Stomach smooth muscle (tissue), 2 donors: ENCODE measurements at regions not wholly inside any gene's neighbourhood (a gene's known extent, or its start where the extent isn't known, plus 50 kb on each side); places are given as distances from the start of the nearest gene placed in this dataset.
"Not testable (repeated sequence)": the region's sequence is repeated elsewhere in the genome, so short reads cannot be mapped to it uniquely, and the experiment has no call there.

Experiments used
- H3K27ac ChIP-seq: one replicate; pipeline ENCODE4 v1.7.0; 2013; ENCODE audit warnings: mild to moderate bottlenecking, low read length, inconsistent platforms
- H3K27me3 ChIP-seq, 2 donors: one replicate each; pipeline ENCODE4 v1.7.0; 2013; ENCODE audit warnings: low read length in 2 of 2; ENCODE audit not compliant: insufficient read depth in 2 of 2, control insufficient read depth in 1 of 2
- H3K36me3 ChIP-seq, 2 donors: one replicate each; pipeline ENCODE4 v1.7.0; 2013; ENCODE audit warnings: low read length in 2 of 2; ENCODE audit not compliant: control insufficient read depth in 2 of 2, insufficient read depth in 2 of 2
- H3K4me1 ChIP-seq: one replicate; pipeline ENCODE4 v1.7.0; 2013; ENCODE audit warnings: low read length; ENCODE audit not compliant: control insufficient read depth, insufficient read depth
- H3K4me3 ChIP-seq, 2 donors: one replicate each; pipeline ENCODE4 v1.7.0; 2013; ENCODE audit warnings: low read length in 2 of 2
- H3K9ac ChIP-seq, 2 donors: one replicate each; pipeline ENCODE4 v1.7.0; 2013; ENCODE audit warnings: low read length in 2 of 2, mild to moderate bottlenecking in 1 of 2
- H3K9me3 ChIP-seq, 2 donors: one replicate each; pipeline ENCODE4 v1.7.0; 2013; ENCODE audit warnings: low read length in 2 of 2; ENCODE audit not compliant: control insufficient read depth in 2 of 2
- donor health status: healthy.
- donor health status: Pancreatic carcinoma.

GRCh38 chr4:181796502-181796901 lies 446.7 kb upstream of the TENM3 start:
- Histone ChIP-seq H3K9ac (no peak overlapping the region), H3K36me3 (no peaks in the 10 kb centered on the region), H3K4me1 (no peaks in the 10 kb centered on the region), H3K4me3 (no peak overlapping the region), H3K9me3 (peaks cover 0 to 10% of the 10 kb centered on the region in 2 donors), H3K27me3 (no peaks in the 10 kb centered on the region), H3K27ac (no peak overlapping the region)

- Histone ChIP-seq H3K36me3 (no peaks in the 10 kb centered on the region), H3K27ac (no peak overlapping the region), H3K4me1 (no peaks in the 10 kb centered on the region), H3K9me3 (peaks cover 0 to 10% of the 10 kb centered on the region in 2 donors), H3K27me3 (no peaks in the 10 kb centered on the region), H3K9ac (no peak overlapping the region), H3K4me3 (no peak overlapping the region)
These were observed 444.7 kb upstream of the TENM3 start for GRCh38 chr4:181798536-181798935.

GRCh38 chr4:181799561-181800069 lies 443.6 kb upstream of the TENM3 start:
- no peaks in the 10 kb centered on the region for H3K36me3 ChIP-seq
- no peak overlapping the region for H3K4me3 ChIP-seq
- no peak overlapping the region for H3K9ac ChIP-seq
- H3K9me3 ChIP-seq, result peaks cover 0 to 10% of the 10 kb centered on the region in 2 donors
- H3K27me3 ChIP-seq, result no peaks in the 10 kb centered on the region
- no peaks in the 10 kb centered on the region for H3K4me1 ChIP-seq
- H3K27ac ChIP-seq, result no peak overlapping the region

- no peaks in the 10 kb centered on the region for H3K36me3 ChIP-seq
- no peak overlapping the region for H3K4me3 ChIP-seq
- no peaks in the 10 kb centered on the region for H3K4me1 ChIP-seq
- H3K27ac ChIP-seq, result no peak overlapping the region
- peaks cover 0 to 4% of the 10 kb centered on the region in 2 donors for H3K9me3 ChIP-seq
- H3K27me3 ChIP-seq, result no peaks in the 10 kb centered on the region
- H3K9ac ChIP-seq, result no peak overlapping the region
These were observed 441.0 kb upstream of the TENM3 start for GRCh38 chr4:181802207-181802606.

- Histone ChIP-seq H3K4me3 (no peak overlapping the region), H3K27me3 (no peaks in the 10 kb centered on the region), H3K9ac (no peak overlapping the region), H3K27ac (no peak overlapping the region), H3K9me3 (peaks cover 0 to 4% of the 10 kb centered on the region in 2 donors), H3K36me3 (no peaks in the 10 kb centered on the region), H3K4me1 (no peaks in the 10 kb centered on the region)
These were observed 435.4 kb upstream of the TENM3 start for GRCh38 chr4:181807771-181808170.

GRCh38 chr4:181810711-181811110 lies 432.5 kb upstream of the TENM3 start:
- H3K27me3 ChIP-seq, result no peaks in the 10 kb centered on the region
- H3K36me3 ChIP-seq, result no peaks in the 10 kb centered on the region
- H3K27ac ChIP-seq, result no peak overlapping the region

GRCh38 chr4:181811550-181811949 lies 431.7 kb upstream of the TENM3 start:
- not testable (repeated sequence) for H3K4me3 ChIP-seq, H3K4me1 ChIP-seq, H3K9me3 ChIP-seq, H3K27ac ChIP-seq, H3K27me3 ChIP-seq, H3K36me3 ChIP-seq, H3K9ac ChIP-seq

More at GRCh38 chr4:181810711-181811110, 432.5 kb upstream of the TENM3 start:
- Histone ChIP-seq H3K9me3 (peaks cover 0 to 4% of the 10 kb centered on the region in 2 donors), H3K4me1 (no peaks in the 10 kb centered on the region), H3K4me3 (no peak overlapping the region), H3K9ac (no peak overlapping the region)

- H3K4me1 ChIP-seq, result no peaks in the 10 kb centered on the region
- no peak overlapping the region for H3K9ac ChIP-seq
- H3K27me3 ChIP-seq, result no peaks in the 10 kb centered on the region
- H3K36me3 ChIP-seq, result no peaks in the 10 kb centered on the region
- no peak overlapping the region for H3K27ac ChIP-seq
- H3K9me3 ChIP-seq, result no peaks in the 10 kb centered on the region
- H3K4me3 ChIP-seq, result no peak overlapping the region
These were observed 423.3 kb upstream of the TENM3 start for GRCh38 chr4:181819946-181820345.

GRCh38 chr4:181820553-181820952 lies 422.6 kb upstream of the TENM3 start:
- H3K4me1 ChIP-seq, result no peaks in the 10 kb centered on the region
- no peaks in the 10 kb centered on the region for H3K9me3 ChIP-seq
- H3K36me3 ChIP-seq, result no peaks in the 10 kb centered on the region
- H3K27ac ChIP-seq, result no peak overlapping the region
- H3K4me3 ChIP-seq, result no peak overlapping the region
- no peaks in the 10 kb centered on the region for H3K27me3 ChIP-seq
- H3K9ac ChIP-seq, result no peak overlapping the region

GRCh38 chr4:181821039-181822004 lies 421.9 kb upstream of the TENM3 start:
- H3K27ac ChIP-seq, result no peak overlapping the region
- no peak overlapping the region for H3K4me3 ChIP-seq
- no peaks in the 10 kb centered on the region for H3K36me3 ChIP-seq
- H3K9me3 ChIP-seq, result no peaks in the 10 kb centered on the region
- no peaks in the 10 kb centered on the region for H3K27me3 ChIP-seq
- no peak overlapping the region for H3K9ac ChIP-seq
- no peaks in the 10 kb centered on the region for H3K4me1 ChIP-seq

GRCh38 chr4:181822005-181822375 lies 421.2 kb upstream of the TENM3 start:
- H3K9ac ChIP-seq, result no peak overlapping the region
- H3K36me3 ChIP-seq, result no peaks in the 10 kb centered on the region
- H3K9me3 ChIP-seq, result no peaks in the 10 kb centered on the region
- no peak overlapping the region for H3K4me3 ChIP-seq
- no peak overlapping the region for H3K27ac ChIP-seq
- no peaks in the 10 kb centered on the region for H3K27me3 ChIP-seq
- no peaks in the 10 kb centered on the region for H3K4me1 ChIP-seq
